Astrocyte (in vitro differentiated cells and primary cell): ENCODE measurements at regions not wholly inside any gene's neighbourhood (a gene's known extent, or its start where the extent isn't known, plus 50 kb on each side); places are given as distances from the start of the nearest gene placed in this dataset.

ENCODE experiments used
- EZH2 ChIP-seq: IDR thresholded peaks from 2 replicates; pipeline ENCODE4 v1.6.1; 2012; ENCODE audit warnings: mild to moderate bottlenecking, low read length, inconsistent platforms; ENCODE audit not compliant: insufficient read depth
- TF ChIP-seq, protein P1 (sequence below): IDR thresholded peaks from 2 replicates; pipeline ENCODE4 v1.5.1; 2011; ENCODE audit warnings: low read depth, mild to moderate bottlenecking, inconsistent platforms, low read length, moderate library complexity; ENCODE audit not compliant: insufficient read depth

- TF ChIP-seq, protein P1, sequence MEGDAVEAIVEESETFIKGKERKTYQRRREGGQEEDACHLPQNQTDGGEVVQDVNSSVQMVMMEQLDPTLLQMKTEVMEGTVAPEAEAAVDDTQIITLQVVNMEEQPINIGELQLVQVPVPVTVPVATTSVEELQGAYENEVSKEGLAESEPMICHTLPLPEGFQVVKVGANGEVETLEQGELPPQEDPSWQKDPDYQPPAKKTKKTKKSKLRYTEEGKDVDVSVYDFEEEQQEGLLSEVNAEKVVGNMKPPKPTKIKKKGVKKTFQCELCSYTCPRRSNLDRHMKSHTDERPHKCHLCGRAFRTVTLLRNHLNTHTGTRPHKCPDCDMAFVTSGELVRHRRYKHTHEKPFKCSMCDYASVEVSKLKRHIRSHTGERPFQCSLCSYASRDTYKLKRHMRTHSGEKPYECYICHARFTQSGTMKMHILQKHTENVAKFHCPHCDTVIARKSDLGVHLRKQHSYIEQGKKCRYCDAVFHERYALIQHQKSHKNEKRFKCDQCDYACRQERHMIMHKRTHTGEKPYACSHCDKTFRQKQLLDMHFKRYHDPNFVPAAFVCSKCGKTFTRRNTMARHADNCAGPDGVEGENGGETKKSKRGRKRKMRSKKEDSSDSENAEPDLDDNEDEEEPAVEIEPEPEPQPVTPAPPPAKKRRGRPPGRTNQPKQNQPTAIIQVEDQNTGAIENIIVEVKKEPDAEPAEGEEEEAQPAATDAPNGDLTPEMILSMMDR: no peak
- TF ChIP-seq EZH2: no peak
Measured at GRCh38 chr6:30265181-30265580, 52.0 kb upstream of the TRIM26 start.
